ENCODE measurements at regions not wholly inside any gene's neighbourhood (a gene's known extent, or its start where the extent isn't known, plus 50 kb on each side); places are given as distances from the start of the nearest gene placed in this dataset.

- no peak overlapping the region for H3K27ac ChIP-seq (ENCODE audit: insufficient read depth, low read depth, low read length)
- no peak for FAIRE-seq
- H3K79me2 ChIP-seq (ENCODE audit: control insufficient read depth, insufficient read depth, low read length), result no peaks in the 10 kb centered on the region
- H3K4me1 ChIP-seq (ENCODE audit: control insufficient read depth, extremely low read depth, insufficient read depth, low read length), result no peaks in the 10 kb centered on the region
- intact Hi-C loops (cut with micrococcal nuclease) (no loop called here), dilution Hi-C loops (cut with MboI; ENCODE audit: extremely low pct_ligation_motif_present, low sequenced_read_pairs) (no loop called here)
- DNase-seq (ENCODE audit: low read depth, low spot score), result no peak
- H3K27me3 ChIP-seq (ENCODE audit: control insufficient read depth in 2 of 2, insufficient read depth in 2 of 2, low read length in 2 of 2), result no peaks in the 10 kb centered on the region
- no peaks in the 10 kb centered on the region for H4K20me1 ChIP-seq (replicated peaks; ENCODE audit: control insufficient read depth, extremely low read depth, insufficient read depth, low read length)
- TF ChIP-seq GATA2 (IDR thresholded peaks at IDR 0.05; ENCODE audit: insufficient read depth, insufficient read length, low read depth, low read length) (no peak), JUN (IDR thresholded peaks at IDR 0.05; ENCODE audit: borderline replicate concordance, insufficient read depth, insufficient read length, low read depth) (no peak), MYC (IDR thresholded peaks at IDR 0.05; ENCODE audit: low read depth, low read length) (no peak), POLR2AphosphoS5 (IDR thresholded peaks at IDR 0.05; ENCODE audit: insufficient read depth, low read depth, low read length) (no peak), POLR2A (IDR thresholded peaks at IDR 0.05; ENCODE audit: low read depth, low read length) (no peak), MAX (IDR thresholded peaks at IDR 0.05; ENCODE audit: insufficient read depth, insufficient read length) (no peak), FOS (IDR thresholded peaks at IDR 0.05; ENCODE audit: borderline replicate concordance, insufficient read depth, low read length) (no peak), CTCF (IDR thresholded peaks at IDR 0.05; ENCODE audit: extremely low read depth in 1 of 2, insufficient read depth in 1 of 2, low read depth in 1 of 2, low read length in 2 of 2) (no peak), EZH2 (IDR thresholded peaks at IDR 0.05; ENCODE audit: borderline replicate concordance, low read depth, low read length, severe bottlenecking) (no peak)
- H3K4me2 ChIP-seq (ENCODE audit: insufficient read depth, low read length), result no peak overlapping the region
- no peak overlapping the region for H3K4me3 ChIP-seq (replicated peaks in 1 of 3; ENCODE audit: insufficient read depth in 1 of 3, low read depth in 1 of 3, low read length in 3 of 3)
- no peaks in the 10 kb centered on the region for H3K36me3 ChIP-seq (ENCODE audit: control insufficient read depth in 2 of 2, extremely low read depth in 1 of 2, insufficient read depth in 2 of 2, low read length in 2 of 2)
- H3K9ac ChIP-seq (replicated peaks; ENCODE audit: extremely low read depth, insufficient read depth, low read length), result no peak overlapping the region
- BruUV-seq (replicated peaks), result no TSS peak
- H3K9me3 ChIP-seq (replicated peaks; ENCODE audit: control insufficient read depth, insufficient read depth, low read length), result no peaks in the 10 kb centered on the region
- no peak overlapping the region for H2AFZ ChIP-seq (ENCODE audit: low read depth, low read length)
- ChIA-PET CTCF (no interaction called here), POLR2A (no interaction called here)
- H3K9me1 ChIP-seq (replicated peaks; ENCODE audit: control insufficient read depth, extremely low read depth, insufficient read depth, low read length), result no peaks in the 10 kb centered on the region
These were observed 116.7 kb upstream of the CHRM3 start for GRCh38 chr1:239269706-239270105.

Measured in endothelial cell of umbilical vein (primary cell).